ENCODE measurements at regions not wholly inside any gene's neighbourhood (a gene's known extent, or its start where the extent isn't known, plus 50 kb on each side); places are given as distances from the start of the nearest gene placed in this dataset.

DNA sequence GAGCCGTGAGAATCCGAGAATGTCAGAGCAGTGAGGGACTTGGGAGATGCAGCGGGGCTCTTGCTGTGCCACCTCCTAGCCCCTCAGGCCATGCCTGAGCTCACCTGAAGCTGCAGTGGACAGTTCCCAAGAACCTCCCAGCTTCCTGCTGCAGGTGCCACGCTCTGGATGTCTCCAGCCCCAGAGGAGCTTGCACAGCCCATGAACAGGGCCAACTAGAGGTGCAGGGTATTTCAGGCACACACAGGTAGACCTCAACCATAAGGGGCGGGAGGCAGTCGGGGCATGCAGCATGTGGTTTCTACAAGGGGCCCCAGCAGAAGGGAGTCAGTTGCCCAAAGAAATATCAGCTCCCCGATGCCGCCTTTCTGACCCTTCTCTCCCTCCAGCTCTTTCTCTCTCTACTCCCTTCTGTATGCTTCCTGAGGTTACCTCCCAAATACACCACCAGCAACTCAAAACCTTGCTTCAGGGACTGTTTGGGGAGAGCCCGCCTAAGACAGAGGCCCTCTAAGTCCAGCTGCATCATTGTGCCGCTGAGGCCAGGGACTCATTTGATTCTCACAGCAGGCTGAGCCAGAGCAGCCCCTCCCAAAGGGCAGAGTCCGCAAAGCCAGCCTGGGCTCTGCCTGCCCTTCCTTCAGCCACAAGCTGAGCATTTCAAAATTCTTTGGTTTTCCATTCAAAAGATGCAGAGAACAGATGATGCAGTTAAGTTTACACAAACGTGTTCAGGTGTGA, 209.8 kb downstream of the MATN1 start:
- no peaks in the 10 kb centered on the region for H3K9me2 ChIP-seq (ENCODE audit: insufficient read depth, low read length)
- no peaks in the 10 kb centered on the region for H3F3A ChIP-seq (ENCODE audit: insufficient read depth, low read length, poor library complexity, severe bottlenecking)
- no peak overlapping the region for H3K4me2 ChIP-seq (ENCODE audit: low read length)
- H3K27ac ChIP-seq (ENCODE audit: low read length), result no peak overlapping the region
- no peaks in the 10 kb centered on the region for H3K36me3 ChIP-seq (ENCODE audit: insufficient read depth, low read length)
- H2AFZ ChIP-seq (ENCODE audit: low read depth, low read length), result no peak overlapping the region
- no peaks in the 10 kb centered on the region for H3K27me3 ChIP-seq (ENCODE audit: insufficient read depth, low read depth, low read length)
- TF ChIP-seq TAF1 (IDR thresholded peaks at IDR 0.05; ENCODE audit: low read depth) (no peak), RAD21 (conservative IDR thresholded peaks at IDR 0.05) (no peak), SMC3 (conservative IDR thresholded peaks at IDR 0.05; ENCODE audit: poor library complexity) (no peak), POLR2AphosphoS5 (IDR thresholded peaks at IDR 0.05) (no peak), EZH2 (IDR thresholded peaks at IDR 0.05; ENCODE audit: borderline replicate concordance, insufficient read depth, low read length, poor library complexity, severe bottlenecking) (no peak), MXI1 (conservative IDR thresholded peaks at IDR 0.05; ENCODE audit: poor library complexity, severe bottlenecking) (no peak), CTCF (IDR thresholded peaks at IDR 0.05; ENCODE audit: poor library complexity, severe bottlenecking) (no peak), EP300 (conservative IDR thresholded peaks at IDR 0.05; ENCODE audit: poor library complexity, severe bottlenecking) (no peak)
- TF ChIP-seq, protein P1, sequence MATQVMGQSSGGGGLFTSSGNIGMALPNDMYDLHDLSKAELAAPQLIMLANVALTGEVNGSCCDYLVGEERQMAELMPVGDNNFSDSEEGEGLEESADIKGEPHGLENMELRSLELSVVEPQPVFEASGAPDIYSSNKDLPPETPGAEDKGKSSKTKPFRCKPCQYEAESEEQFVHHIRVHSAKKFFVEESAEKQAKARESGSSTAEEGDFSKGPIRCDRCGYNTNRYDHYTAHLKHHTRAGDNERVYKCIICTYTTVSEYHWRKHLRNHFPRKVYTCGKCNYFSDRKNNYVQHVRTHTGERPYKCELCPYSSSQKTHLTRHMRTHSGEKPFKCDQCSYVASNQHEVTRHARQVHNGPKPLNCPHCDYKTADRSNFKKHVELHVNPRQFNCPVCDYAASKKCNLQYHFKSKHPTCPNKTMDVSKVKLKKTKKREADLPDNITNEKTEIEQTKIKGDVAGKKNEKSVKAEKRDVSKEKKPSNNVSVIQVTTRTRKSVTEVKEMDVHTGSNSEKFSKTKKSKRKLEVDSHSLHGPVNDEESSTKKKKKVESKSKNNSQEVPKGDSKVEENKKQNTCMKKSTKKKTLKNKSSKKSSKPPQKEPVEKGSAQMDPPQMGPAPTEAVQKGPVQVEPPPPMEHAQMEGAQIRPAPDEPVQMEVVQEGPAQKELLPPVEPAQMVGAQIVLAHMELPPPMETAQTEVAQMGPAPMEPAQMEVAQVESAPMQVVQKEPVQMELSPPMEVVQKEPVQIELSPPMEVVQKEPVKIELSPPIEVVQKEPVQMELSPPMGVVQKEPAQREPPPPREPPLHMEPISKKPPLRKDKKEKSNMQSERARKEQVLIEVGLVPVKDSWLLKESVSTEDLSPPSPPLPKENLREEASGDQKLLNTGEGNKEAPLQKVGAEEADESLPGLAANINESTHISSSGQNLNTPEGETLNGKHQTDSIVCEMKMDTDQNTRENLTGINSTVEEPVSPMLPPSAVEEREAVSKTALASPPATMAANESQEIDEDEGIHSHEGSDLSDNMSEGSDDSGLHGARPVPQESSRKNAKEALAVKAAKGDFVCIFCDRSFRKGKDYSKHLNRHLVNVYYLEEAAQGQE (IDR thresholded peaks at IDR 0.05; ENCODE audit: borderline replicate concordance), result no peak
- no peak overlapping the region for H3K9ac ChIP-seq (ENCODE audit: low read length)
- no peaks in the 10 kb centered on the region for H4K20me1 ChIP-seq (ENCODE audit: insufficient read depth)
- no peaks in the 10 kb centered on the region for H3K9me3 ChIP-seq (ENCODE audit: low read length)
- no peaks in the 10 kb centered on the region for H3K79me2 ChIP-seq (replicated peaks; ENCODE audit: insufficient read depth, low read length)
- H3K4me3 ChIP-seq (ENCODE audit: low read length), result no peak overlapping the region

DNA sequence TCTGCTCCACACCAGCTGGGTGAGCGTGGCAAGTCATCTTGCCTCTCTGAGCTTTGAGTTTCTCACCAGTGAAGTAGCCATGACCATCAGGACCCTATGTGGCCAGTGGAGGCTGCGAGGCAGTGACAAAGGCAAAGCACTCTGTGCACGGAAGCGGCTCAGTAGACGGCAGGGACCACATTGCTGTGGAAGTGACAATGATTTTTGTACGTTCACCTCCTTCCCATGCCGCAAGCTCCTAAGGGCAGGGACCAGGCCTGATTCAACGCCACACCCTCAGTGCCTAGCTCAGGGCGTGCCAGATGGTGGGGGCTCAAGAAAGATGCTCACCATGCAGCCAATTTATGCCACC, 210.5 kb downstream of the MATN1 start:
- Histone ChIP-seq H2AFZ (ENCODE audit: low read depth, low read length) (no peak overlapping the region), H3F3A (ENCODE audit: insufficient read depth, low read length, poor library complexity, severe bottlenecking) (no peaks in the 10 kb centered on the region), H3K27me3 (ENCODE audit: insufficient read depth, low read depth, low read length) (no peaks in the 10 kb centered on the region), H4K20me1 (ENCODE audit: insufficient read depth) (no peaks in the 10 kb centered on the region), H3K4me3 (ENCODE audit: low read length) (no peak overlapping the region), H3K79me2 (replicated peaks; ENCODE audit: insufficient read depth, low read length) (no peaks in the 10 kb centered on the region), H3K36me3 (ENCODE audit: insufficient read depth, low read length) (no peaks in the 10 kb centered on the region), H3K9ac (ENCODE audit: low read length) (no peak overlapping the region), H3K9me3 (ENCODE audit: low read length) (no peaks in the 10 kb centered on the region), H3K9me2 (ENCODE audit: insufficient read depth, low read length) (no peaks in the 10 kb centered on the region), H3K4me2 (ENCODE audit: low read length) (no peak overlapping the region), H3K27ac (ENCODE audit: low read length) (no peak overlapping the region)
- TF ChIP-seq EP300 (conservative IDR thresholded peaks at IDR 0.05; ENCODE audit: poor library complexity, severe bottlenecking) (no peak), RAD21 (conservative IDR thresholded peaks at IDR 0.05) (no peak), SMC3 (conservative IDR thresholded peaks at IDR 0.05; ENCODE audit: poor library complexity) (no peak), TAF1 (IDR thresholded peaks at IDR 0.05; ENCODE audit: low read depth) (no peak), POLR2AphosphoS5 (IDR thresholded peaks at IDR 0.05) (no peak), EZH2 (IDR thresholded peaks at IDR 0.05; ENCODE audit: borderline replicate concordance, insufficient read depth, low read length, poor library complexity, severe bottlenecking) (no peak), CTCF (IDR thresholded peaks at IDR 0.05; ENCODE audit: poor library complexity, severe bottlenecking) (no peak)

Data from neural cell (in vitro differentiated cells).